ENCODE measurements at regions not wholly inside any gene's neighbourhood (a gene's known extent, or its start where the extent isn't known, plus 50 kb on each side); places are given as distances from the start of the nearest gene placed in this dataset.

GRCh38 chr2:118671701-118672454, 175.6 kb downstream of the EN1 start:
- 86% methylated on average over 5 of the region's 5 CpGs for WGBS
- Histone ChIP-seq H3K36me3 (no peaks in the 10 kb centered on the region), H3K9me3 (no peaks in the 10 kb centered on the region), H3K27me3 (no peaks in the 10 kb centered on the region), H3K4me3 (no peak overlapping the region), H3K27ac (replicated peaks in 1 of 4) (no peak overlapping the region), H3K4me1 (peaks cover 0 to 29% (median 16%) of the 10 kb centered on the region in 4 donors)
- intact Hi-C loops (cut with DNase I), result no loop called here
- no peak for TF ChIP-seq POLR2AphosphoS5 (IDR thresholded peaks at IDR 0.05)
- no peak for TF ChIP-seq EP300 (IDR thresholded peaks at IDR 0.05)
- TF ChIP-seq POLR2A (IDR thresholded peaks at IDR 0.05; ENCODE audit: low read depth), result no peak
- TF ChIP-seq CTCF (IDR thresholded peaks at IDR 0.05), result no peak
- DNase-seq (ENCODE audit: extremely low spot score), result peak; percentile 84

GRCh38 chr2:118670838-118671237, 176.6 kb downstream of the EN1 start:
- peak; percentile 57 for DNase-seq (ENCODE audit: extremely low spot score)
- TF ChIP-seq POLR2AphosphoS5 (IDR thresholded peaks at IDR 0.05), result no peak
- no peak for TF ChIP-seq CTCF (IDR thresholded peaks at IDR 0.05)
- no peak for TF ChIP-seq EP300 (IDR thresholded peaks at IDR 0.05)
- no peak for TF ChIP-seq POLR2A (IDR thresholded peaks at IDR 0.05; ENCODE audit: low read depth)
- no peak overlapping the region for H3K4me3 ChIP-seq
- H3K36me3 ChIP-seq, result no peaks in the 10 kb centered on the region
- H3K27ac ChIP-seq (replicated peaks in 1 of 4), result no peak overlapping the region
- H3K4me1 ChIP-seq, result peaks cover 0 to 29% (median 16%) of the 10 kb centered on the region in 4 donors
- no peaks in the 10 kb centered on the region for H3K9me3 ChIP-seq
- 28% methylated on average over 6 of the region's 6 CpGs for WGBS
- intact Hi-C loops (cut with DNase I), result no loop called here
- H3K27me3 ChIP-seq, result no peaks in the 10 kb centered on the region

- 56% methylated on average over 2 of the region's 2 CpGs for WGBS
- intact Hi-C loops (cut with DNase I), result no loop called here
Observed at GRCh38 chr2:118670276-118670675, 177.2 kb downstream of the EN1 start.

GRCh38 chr2:118669654-118670053, 177.8 kb downstream of the EN1 start:
- H3K27me3 ChIP-seq, result no peaks in the 10 kb centered on the region
- DNase-seq (ENCODE audit: extremely low spot score), result peak; percentile 37
- intact Hi-C loops (cut with DNase I), result no loop called here
- peaks cover 0 to 29% (median 16%) of the 10 kb centered on the region in 4 donors for H3K4me1 ChIP-seq
- no peak overlapping the region for H3K4me3 ChIP-seq
- TF ChIP-seq CTCF (IDR thresholded peaks at IDR 0.05) (no peak), POLR2A (IDR thresholded peaks at IDR 0.05; ENCODE audit: low read depth) (no peak), POLR2AphosphoS5 (IDR thresholded peaks at IDR 0.05) (no peak), EP300 (IDR thresholded peaks at IDR 0.05) (no peak)
- no peaks in the 10 kb centered on the region for H3K9me3 ChIP-seq
- no peak overlapping the region for H3K27ac ChIP-seq (replicated peaks in 1 of 4)
- no peaks in the 10 kb centered on the region for H3K36me3 ChIP-seq

More at GRCh38 chr2:118670276-118670675, 177.2 kb downstream of the EN1 start:
- Histone ChIP-seq H3K4me3 (no peak overlapping the region), H3K27ac (replicated peaks in 1 of 4) (no peak overlapping the region), H3K27me3 (no peaks in the 10 kb centered on the region), H3K9me3 (no peaks in the 10 kb centered on the region), H3K4me1 (peaks cover 0 to 29% (median 16%) of the 10 kb centered on the region in 4 donors), H3K36me3 (no peaks in the 10 kb centered on the region)
- no peak for TF ChIP-seq EP300 (IDR thresholded peaks at IDR 0.05)
- no peak for TF ChIP-seq CTCF (IDR thresholded peaks at IDR 0.05)
- TF ChIP-seq POLR2AphosphoS5 (IDR thresholded peaks at IDR 0.05), result no peak
- TF ChIP-seq POLR2A (IDR thresholded peaks at IDR 0.05; ENCODE audit: low read depth), result no peak
- peak; percentile 53 for DNase-seq (ENCODE audit: extremely low spot score)

Data from esophagus muscularis mucosa (tissue), 4 donors.